GM12865 (cell line): ENCODE measurements at regions not wholly inside any gene's neighbourhood (a gene's known extent, or its start where the extent isn't known, plus 50 kb on each side); places are given as distances from the start of the nearest gene placed in this dataset.

Source experiments
- DNase-seq: peaks from one replicate; pipeline ENCODE4 v3.0.0; 2010; ENCODE audit warnings: low read depth
- H3K4me3 ChIP-seq: 2 replicates; pipeline ENCODE4 v1.5.1; 2011; ENCODE audit warnings: mild to moderate bottlenecking, low read depth, low read length, control low read depth
- CTCF ChIP-seq: IDR thresholded peaks from 2 replicates; pipeline ENCODE4 v1.5.1; 2011; ENCODE audit warnings: low read length, control low read depth, low read depth, inconsistent platforms; ENCODE audit not compliant: insufficient read depth; ENCODE audit errors: missing control alignments

- no peak for DNase-seq
- H3K4me3 ChIP-seq = no peak overlapping the region
- no peak for TF ChIP-seq CTCF
Observed at GRCh38 chr12:85564786-85565185, 271.4 kb downstream of the RASSF9 start.

- no peak for DNase-seq
- no peak for TF ChIP-seq CTCF
- no peak overlapping the region for H3K4me3 ChIP-seq
Observed at GRCh38 chr12:85568395-85569103, 267.7 kb downstream of the RASSF9 start.

- DNase-seq = no peak
- no peak for TF ChIP-seq CTCF
- H3K4me3 ChIP-seq = no peak overlapping the region
Observed at GRCh38 chr12:85569261-85569660, 266.9 kb downstream of the RASSF9 start.

- H3K4me3 ChIP-seq = no peak overlapping the region
- TF ChIP-seq CTCF = no peak
- DNase-seq = no peak
Observed at GRCh38 chr12:85572956-85573355, 263.3 kb downstream of the RASSF9 start.

- no peak overlapping the region for H3K4me3 ChIP-seq
- TF ChIP-seq CTCF = no peak
- DNase-seq = no peak
Observed at GRCh38 chr12:85573635-85574214, 262.5 kb downstream of the RASSF9 start.

- no peak for DNase-seq
- H3K4me3 ChIP-seq = no peak overlapping the region
- no peak for TF ChIP-seq CTCF
Observed at GRCh38 chr12:85574291-85574690, 261.9 kb downstream of the RASSF9 start.
